ENCODE measurements at regions not wholly inside any gene's neighbourhood (a gene's known extent, or its start where the extent isn't known, plus 50 kb on each side); places are given as distances from the start of the nearest gene placed in this dataset.
A peak's percentile ranks its signal among the peaks of the same experiment; 100 is the strongest.

DNA sequence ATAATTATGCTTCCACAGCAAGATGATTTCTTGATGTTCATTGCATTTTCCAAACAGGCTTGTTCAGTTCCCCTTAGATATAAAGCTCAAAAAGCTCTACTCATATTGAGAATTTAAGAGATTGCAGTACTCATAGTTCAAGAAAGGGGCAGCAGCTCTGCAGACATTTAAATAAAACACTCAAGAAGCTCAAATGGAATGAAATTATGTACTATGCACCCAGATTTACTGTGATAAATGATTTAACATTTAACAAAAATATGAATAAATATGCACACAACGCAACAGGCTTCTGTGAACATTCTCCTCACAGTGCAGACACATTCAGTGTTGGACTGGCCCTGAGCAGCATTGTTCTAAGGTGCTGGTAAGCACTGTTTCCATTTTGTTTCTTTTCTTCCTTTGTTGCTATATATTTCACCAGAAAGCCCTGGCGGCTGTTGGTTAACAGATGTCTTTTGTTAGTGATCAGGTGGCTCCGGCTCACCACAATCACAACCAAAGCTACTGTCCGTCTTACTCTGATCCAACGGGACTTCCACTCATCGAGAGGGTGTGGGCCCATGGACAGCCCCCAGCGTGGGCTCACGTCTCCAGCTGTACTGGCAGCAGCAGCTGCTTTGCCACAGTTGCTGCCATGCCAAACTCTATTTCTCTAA lies 1440.3 kb downstream of the NCAM2 start:
- in situ Hi-C loops (cut with MboI; ENCODE audit: low pct_unique_long_range_greater_than_20kb, low sequenced_read_pairs), result no loop called here
- no peak for DNase-seq

GRCh38 chr21:22444990-22445389 lies 1446.8 kb downstream of the NCAM2 start:
- in situ Hi-C loops (cut with MboI; ENCODE audit: low pct_unique_long_range_greater_than_20kb, low sequenced_read_pairs), result no loop called here
- no peak for DNase-seq

- in situ Hi-C loops (cut with MboI; ENCODE audit: low pct_unique_long_range_greater_than_20kb, low sequenced_read_pairs), result no loop called here
Observed at GRCh38 chr21:22450507-22450906, 1452.3 kb downstream of the NCAM2 start.

GRCh38 chr21:22456241-22456640 lies 1458.0 kb downstream of the NCAM2 start:
- in situ Hi-C loops (cut with MboI; ENCODE audit: low pct_unique_long_range_greater_than_20kb, low sequenced_read_pairs), result no loop called here
- DNase-seq, result no peak

More at GRCh38 chr21:22450507-22450906, 1452.3 kb downstream of the NCAM2 start:
- DNase-seq, result no peak

- in situ Hi-C loops (cut with MboI; ENCODE audit: low pct_unique_long_range_greater_than_20kb, low sequenced_read_pairs), result no loop called here
Observed at GRCh38 chr21:22468893-22469292, 1470.7 kb downstream of the NCAM2 start.

GRCh38 chr21:22474403-22474802 lies 1476.2 kb downstream of the NCAM2 start:
- in situ Hi-C loops (cut with MboI; ENCODE audit: low pct_unique_long_range_greater_than_20kb, low sequenced_read_pairs), result no loop called here
- DNase-seq, result no peak

More at GRCh38 chr21:22468893-22469292, 1470.7 kb downstream of the NCAM2 start:
- no peak for DNase-seq

GRCh38 chr21:22476214-22476613 lies 1478.0 kb downstream of the NCAM2 start:
- no peak for DNase-seq
- in situ Hi-C loops (cut with MboI; ENCODE audit: low pct_unique_long_range_greater_than_20kb, low sequenced_read_pairs), result no loop called here

DNA sequence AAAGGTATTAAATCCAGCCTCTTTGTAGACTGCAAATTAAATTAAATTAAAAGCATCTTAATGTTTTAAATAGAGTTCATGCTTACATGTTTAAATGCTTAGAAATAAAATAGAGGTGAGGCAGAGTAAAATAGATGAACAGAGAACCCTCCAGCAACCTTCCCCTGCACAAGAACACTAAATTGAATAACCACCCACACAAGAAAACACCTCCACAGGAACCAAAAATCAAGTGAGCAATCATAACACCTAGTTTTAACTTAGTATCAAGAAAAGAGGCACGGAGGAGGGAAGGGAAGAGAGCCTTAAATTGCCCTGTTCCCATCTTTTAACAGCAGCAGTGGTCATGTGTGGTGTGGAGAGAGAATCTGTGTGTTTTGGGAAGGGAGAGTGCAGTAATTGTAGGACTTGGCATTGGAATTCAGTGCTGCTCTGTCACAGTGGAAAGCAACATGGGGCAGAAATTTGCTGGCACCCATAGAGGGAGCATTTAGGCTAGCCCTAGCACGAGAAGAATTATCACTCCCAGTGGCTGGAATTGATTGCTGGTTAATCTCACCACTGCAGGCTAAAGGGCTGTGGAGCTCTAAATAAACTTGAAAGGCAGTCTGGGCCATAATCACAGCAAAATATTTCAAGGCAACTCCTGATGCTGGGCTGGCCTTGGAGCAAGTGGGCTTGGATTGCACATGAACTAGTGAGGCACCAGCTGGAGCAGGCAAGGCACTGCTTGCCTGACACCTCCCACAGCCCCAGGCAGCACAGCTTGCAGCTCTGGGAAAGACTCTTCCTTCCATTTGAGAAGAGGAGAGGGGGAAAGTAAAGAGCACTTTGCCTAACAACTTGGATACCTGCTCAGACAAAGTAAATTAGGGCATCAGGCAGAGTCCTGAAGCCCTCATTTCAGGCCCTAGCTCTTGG lies 1478.8 kb downstream of the NCAM2 start:
- in situ Hi-C loops (cut with MboI; ENCODE audit: low pct_unique_long_range_greater_than_20kb, low sequenced_read_pairs), result no loop called here
- no peak for DNase-seq

DNA sequence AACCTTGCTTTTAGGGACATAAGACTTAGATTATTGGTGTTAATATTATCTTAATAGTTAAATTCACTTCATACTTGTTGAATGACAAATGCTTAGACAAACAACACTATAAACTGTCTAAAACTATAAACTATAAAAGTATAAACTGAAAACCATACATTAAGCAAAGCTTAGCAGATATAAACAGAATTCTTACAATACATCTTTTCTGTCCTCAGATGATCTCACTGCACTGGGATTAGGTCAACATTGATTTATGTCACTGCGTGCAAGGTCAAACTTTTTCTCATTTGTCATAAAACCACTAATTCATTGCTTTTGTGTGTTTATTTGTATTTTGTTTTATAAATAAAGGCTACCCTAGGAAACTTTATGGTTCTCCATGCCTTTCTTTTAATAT lies 1491.8 kb downstream of the NCAM2 start:
- no peak for DNase-seq
- in situ Hi-C loops (cut with MboI; ENCODE audit: low pct_unique_long_range_greater_than_20kb, low sequenced_read_pairs), result no loop called here

DNA sequence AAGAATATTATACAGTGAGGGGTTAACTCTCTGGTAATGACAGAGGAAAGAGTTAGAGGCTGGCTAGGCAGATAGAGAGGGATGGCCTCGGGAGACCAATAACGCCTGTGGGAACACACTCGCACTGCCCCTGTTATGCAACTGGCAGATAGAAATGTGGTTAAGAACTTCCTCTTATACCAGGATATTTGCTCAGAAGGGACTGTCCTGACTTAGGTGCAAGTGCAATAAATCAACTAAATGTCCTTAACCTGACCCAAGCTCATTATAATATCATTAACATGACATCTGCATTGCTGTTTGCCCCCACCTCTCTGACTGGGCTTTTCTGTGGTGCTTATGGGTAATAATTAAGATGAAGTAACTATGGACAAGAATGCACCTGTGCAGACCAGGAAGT lies 1518.0 kb downstream of the NCAM2 start:
- peak; percentile 81 for DNase-seq
- in situ Hi-C loops (cut with MboI; ENCODE audit: low pct_unique_long_range_greater_than_20kb, low sequenced_read_pairs), result no loop called here

- no peak for DNase-seq
- in situ Hi-C loops (cut with MboI; ENCODE audit: low pct_unique_long_range_greater_than_20kb, low sequenced_read_pairs), result no loop called here
Observed at GRCh38 chr21:22535630-22536029, 1537.4 kb downstream of the NCAM2 start.

DNA sequence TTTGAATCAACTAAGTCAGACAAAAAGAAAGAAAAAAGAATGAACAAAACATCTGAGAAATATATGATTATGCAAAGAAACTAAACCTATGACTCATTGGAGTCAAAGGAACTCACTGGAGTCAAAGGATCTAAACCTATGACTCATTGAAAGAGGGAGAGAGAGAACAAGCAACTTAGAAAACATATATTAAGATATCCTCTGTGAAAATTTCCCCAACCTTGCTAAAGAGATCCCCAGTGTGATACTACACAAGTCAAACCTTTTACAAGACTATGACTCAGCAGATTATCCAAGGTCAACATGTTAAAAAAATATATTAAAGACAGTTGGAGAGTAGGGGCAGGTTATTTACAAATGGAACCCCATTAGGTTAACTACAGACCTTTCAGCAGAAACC lies 1538.3 kb downstream of the NCAM2 start:
- no peak for DNase-seq
- in situ Hi-C loops (cut with MboI; ENCODE audit: low pct_unique_long_range_greater_than_20kb, low sequenced_read_pairs), result no loop called here

- no peak for DNase-seq
Observed at GRCh38 chr21:22544747-22545146, 1546.5 kb downstream of the NCAM2 start.

DNA sequence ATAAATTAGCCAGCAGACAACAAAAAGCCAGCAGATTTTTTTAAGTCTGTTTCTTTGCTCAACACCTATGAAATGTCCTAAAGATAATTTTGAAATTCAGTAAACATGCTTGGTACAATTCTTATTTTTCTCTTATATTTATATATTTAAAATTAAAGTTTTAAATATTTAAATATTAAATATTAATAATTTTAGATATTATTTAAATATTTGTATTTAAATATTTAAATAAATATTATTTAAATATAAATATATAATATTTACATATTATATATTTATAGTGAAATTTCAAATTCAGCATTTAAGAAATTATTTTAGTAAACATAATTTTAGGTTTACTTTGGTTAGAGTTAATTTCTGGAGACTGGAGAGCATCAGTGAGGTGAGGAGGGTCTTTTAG lies 1554.2 kb downstream of the NCAM2 start:
- DNase-seq, result no peak
- in situ Hi-C loops (cut with MboI; ENCODE audit: low pct_unique_long_range_greater_than_20kb, low sequenced_read_pairs), result no loop called here

More at GRCh38 chr21:22544747-22545146, 1546.5 kb downstream of the NCAM2 start:
- in situ Hi-C loops (cut with MboI; ENCODE audit: low pct_unique_long_range_greater_than_20kb, low sequenced_read_pairs), result no loop called here

- no peak for DNase-seq
- in situ Hi-C loops (cut with MboI; ENCODE audit: low pct_unique_long_range_greater_than_20kb, low sequenced_read_pairs), result no loop called here
Observed at GRCh38 chr21:22554690-22555316, 1556.6 kb downstream of the NCAM2 start.

- no peak for DNase-seq
- in situ Hi-C loops (cut with MboI; ENCODE audit: low pct_unique_long_range_greater_than_20kb, low sequenced_read_pairs), result no loop called here
Observed at GRCh38 chr21:22556829-22557228, 1558.6 kb downstream of the NCAM2 start.

GRCh38 chr21:22561946-22562345 lies 1563.7 kb downstream of the NCAM2 start:
- DNase-seq, result no peak
- in situ Hi-C loops (cut with MboI; ENCODE audit: low pct_unique_long_range_greater_than_20kb, low sequenced_read_pairs), result no loop called here

- no peak for DNase-seq
Observed at GRCh38 chr21:22573834-22574233, 1575.6 kb downstream of the NCAM2 start.

DNA sequence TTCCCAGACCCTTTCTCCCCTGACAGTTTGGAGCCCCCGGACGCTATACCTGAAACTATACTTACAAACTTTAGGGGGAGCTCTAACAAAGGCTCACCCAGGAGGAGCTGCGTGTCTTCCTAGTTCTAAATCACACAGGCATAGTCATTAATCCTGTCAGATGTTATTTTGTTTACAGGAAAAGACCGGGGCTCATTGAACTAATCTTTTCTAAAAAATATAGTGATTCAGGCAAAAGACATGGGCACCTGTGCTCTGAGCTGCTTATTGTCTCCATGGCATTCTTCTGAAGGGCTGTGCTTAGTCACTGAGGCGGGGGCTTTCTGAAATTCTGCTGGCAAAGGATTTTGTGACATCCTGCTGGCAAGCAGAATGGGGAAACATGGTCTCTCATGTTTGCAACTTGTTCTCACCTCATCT lies 1577.0 kb downstream of the NCAM2 start:
- in situ Hi-C loops (cut with MboI; ENCODE audit: low pct_unique_long_range_greater_than_20kb, low sequenced_read_pairs), result no loop called here
- DNase-seq, result peak; percentile 59

More at GRCh38 chr21:22573834-22574233, 1575.6 kb downstream of the NCAM2 start:
- in situ Hi-C loops (cut with MboI; ENCODE audit: low pct_unique_long_range_greater_than_20kb, low sequenced_read_pairs), result no loop called here

GRCh38 chr21:22579741-22580140 lies 1581.5 kb downstream of the NCAM2 start:
- no peak for DNase-seq
- in situ Hi-C loops (cut with MboI; ENCODE audit: low pct_unique_long_range_greater_than_20kb, low sequenced_read_pairs), result no loop called here
